ENCODE measurements at regions not wholly inside any gene's neighbourhood (a gene's known extent, or its start where the extent isn't known, plus 50 kb on each side); places are given as distances from the start of the nearest gene placed in this dataset.

GRCh38 chr1:213618094-213618493, 369.7 kb upstream of the PROX1 start:
- TF ChIP-seq CTCF (IDR thresholded peaks at IDR 0.05), result no peak
- peaks cover 0 to 6% (median 0%) of the 10 kb centered on the region in 7 donors for H3K27me3 ChIP-seq
- 34 to 57% methylated on average over 1 of the region's 1 CpG for WGBS, 2 donors
- intact Hi-C loops (cut with DNase I), result no loop called here
- DNase-seq (no peak), ATAC-seq (no peak)
- H3K4me3 ChIP-seq, result no peak overlapping the region
- H3K27ac ChIP-seq, result no peak overlapping the region
- H3K36me3 ChIP-seq, result no peaks in the 10 kb centered on the region
- H3K4me1 ChIP-seq, result no peaks in the 10 kb centered on the region
- no peaks in the 10 kb centered on the region for H3K9me3 ChIP-seq

- DNase-seq, result no peak
- 87 to 92% methylated on average over 1 of the region's 1 CpG for WGBS, 2 donors
- Histone ChIP-seq H3K27me3 (peaks cover 0 to 5% (median 0%) of the 10 kb centered on the region in 7 donors), H3K4me1 (no peaks in the 10 kb centered on the region), H3K36me3 (no peaks in the 10 kb centered on the region), H3K4me3 (no peak overlapping the region), H3K9me3 (no peaks in the 10 kb centered on the region), H3K27ac (no peak overlapping the region)
- ATAC-seq, result no peak
- intact Hi-C loops (cut with DNase I), result no loop called here
- TF ChIP-seq CTCF (IDR thresholded peaks at IDR 0.05), result no peak
Observed at GRCh38 chr1:213619026-213619425, 368.7 kb upstream of the PROX1 start.

- H3K4me1 ChIP-seq, result no peaks in the 10 kb centered on the region
- H3K27me3 ChIP-seq, result peaks cover 0 to 5% (median 0%) of the 10 kb centered on the region in 7 donors
- H3K9me3 ChIP-seq, result no peaks in the 10 kb centered on the region
- no peak for TF ChIP-seq CTCF (IDR thresholded peaks at IDR 0.05)
- no peaks in the 10 kb centered on the region for H3K36me3 ChIP-seq
- no peak overlapping the region for H3K27ac ChIP-seq
- H3K4me3 ChIP-seq, result no peak overlapping the region
- ATAC-seq (no peak), DNase-seq (no peak)
- 55 to 59% methylated on average over 6 of the region's 6 CpGs for WGBS, 2 donors
- intact Hi-C loops (cut with DNase I), result no loop called here
Observed at GRCh38 chr1:213621077-213621476, 366.7 kb upstream of the PROX1 start.

GRCh38 chr1:213622365-213623063, 365.3 kb upstream of the PROX1 start:
- ATAC-seq (no peak), DNase-seq (no peak)
- peaks cover 0 to 7% (median 0%) of the 10 kb centered on the region in 11 donors for H3K9me3 ChIP-seq
- H3K4me3 ChIP-seq, result no peak overlapping the region
- H3K36me3 ChIP-seq, result no peaks in the 10 kb centered on the region
- TF ChIP-seq CTCF (IDR thresholded peaks at IDR 0.05), result no peak
- 67 to 72% methylated on average over 19 of the region's 19 CpGs for WGBS, 2 donors
- intact Hi-C loops (cut with DNase I), result no loop called here
- H3K27me3 ChIP-seq, result no peaks in the 10 kb centered on the region
- no peak overlapping the region for H3K27ac ChIP-seq
- no peaks in the 10 kb centered on the region for H3K4me1 ChIP-seq
